ENCODE measurements at regions not wholly inside any gene's neighbourhood (a gene's known extent, or its start where the extent isn't known, plus 50 kb on each side); places are given as distances from the start of the nearest gene placed in this dataset.

GRCh38 chr6:115302731-115303130 is 758.0 kb downstream of the FRK start:
- no peaks in the 10 kb centered on the region for H3K4me1 ChIP-seq (ENCODE audit: insufficient read depth, low read length, severe bottlenecking)
- TF ChIP-seq CTCF (IDR thresholded peaks at IDR 0.05; ENCODE audit: low read length) = no peak
- no peak overlapping the region for H3K9ac ChIP-seq (ENCODE audit: low read length)
- no peaks in the 10 kb centered on the region for H4K20me1 ChIP-seq (ENCODE audit: insufficient read depth, low read length)
- H3K9me2 ChIP-seq (ENCODE audit: low read depth, low read length) = no peaks in the 10 kb centered on the region
- no peak overlapping the region for H2AFZ ChIP-seq (ENCODE audit: low read length)
- no peaks in the 10 kb centered on the region for H3K79me2 ChIP-seq (ENCODE audit: insufficient read depth, low read length)
- H3K36me3 ChIP-seq (ENCODE audit: insufficient read depth, low read length) = no peaks in the 10 kb centered on the region
- no peaks in the 10 kb centered on the region for H3K27me3 ChIP-seq (ENCODE audit: insufficient read depth, low read length)
- no peaks in the 10 kb centered on the region for H3K9me3 ChIP-seq (ENCODE audit: low read length)
- no peak overlapping the region for H3K4me3 ChIP-seq (ENCODE audit: low read depth, low read length, poor library complexity, severe bottlenecking)
- H3K4me2 ChIP-seq (ENCODE audit: low read length) = no peak overlapping the region
- H3F3A ChIP-seq (ENCODE audit: insufficient read depth, low read length) = no peaks in the 10 kb centered on the region
- H3K27ac ChIP-seq (ENCODE audit: low read depth, low read length, poor library complexity, severe bottlenecking) = no peak overlapping the region

GRCh38 chr6:115287467-115287866 is 773.2 kb downstream of the FRK start:
- no peaks in the 10 kb centered on the region for H3K36me3 ChIP-seq (ENCODE audit: insufficient read depth, low read length)
- H3F3A ChIP-seq (ENCODE audit: insufficient read depth, low read length) = no peaks in the 10 kb centered on the region
- H3K27me3 ChIP-seq (ENCODE audit: insufficient read depth, low read length) = no peaks in the 10 kb centered on the region
- no peak overlapping the region for H2AFZ ChIP-seq (ENCODE audit: low read length)
- H3K4me3 ChIP-seq (ENCODE audit: low read depth, low read length, poor library complexity, severe bottlenecking) = no peak overlapping the region
- no peak overlapping the region for H3K9ac ChIP-seq (ENCODE audit: low read length)
- H3K79me2 ChIP-seq (ENCODE audit: insufficient read depth, low read length) = no peaks in the 10 kb centered on the region
- no peaks in the 10 kb centered on the region for H4K20me1 ChIP-seq (ENCODE audit: insufficient read depth, low read length)
- H3K4me1 ChIP-seq (ENCODE audit: insufficient read depth, low read length, severe bottlenecking) = no peaks in the 10 kb centered on the region
- no peak for TF ChIP-seq CTCF (IDR thresholded peaks at IDR 0.05; ENCODE audit: low read length)
- no peak for TF ChIP-seq EZH2 (IDR thresholded peaks at IDR 0.05; ENCODE audit: borderline replicate concordance, low read length)
- H3K9me2 ChIP-seq (ENCODE audit: low read depth, low read length) = no peaks in the 10 kb centered on the region
- no peak overlapping the region for H3K4me2 ChIP-seq (ENCODE audit: low read length)
- no peak overlapping the region for H3K27ac ChIP-seq (ENCODE audit: low read depth, low read length, poor library complexity, severe bottlenecking)
- H3K9me3 ChIP-seq (ENCODE audit: low read length) = no peaks in the 10 kb centered on the region

GRCh38 chr6:115276881-115277565 is 783.7 kb downstream of the FRK start:
- Histone ChIP-seq H3K79me2 (ENCODE audit: insufficient read depth, low read length) (no peaks in the 10 kb centered on the region), H3F3A (ENCODE audit: insufficient read depth, low read length) (no peaks in the 10 kb centered on the region), H3K4me3 (ENCODE audit: low read depth, low read length, poor library complexity, severe bottlenecking) (no peak overlapping the region)

More at GRCh38 chr6:115276881-115277565, 783.7 kb downstream of the FRK start:
- H3K9me3 ChIP-seq (ENCODE audit: low read length) = no peaks in the 10 kb centered on the region
- H3K27ac ChIP-seq (ENCODE audit: low read depth, low read length, poor library complexity, severe bottlenecking) = no peak overlapping the region
- H2AFZ ChIP-seq (ENCODE audit: low read length) = no peak overlapping the region
- no peaks in the 10 kb centered on the region for H3K4me1 ChIP-seq (ENCODE audit: insufficient read depth, low read length, severe bottlenecking)
- no peaks in the 10 kb centered on the region for H3K27me3 ChIP-seq (ENCODE audit: insufficient read depth, low read length)
- H3K36me3 ChIP-seq (ENCODE audit: insufficient read depth, low read length) = no peaks in the 10 kb centered on the region
- H4K20me1 ChIP-seq (ENCODE audit: insufficient read depth, low read length) = no peaks in the 10 kb centered on the region
- no peaks in the 10 kb centered on the region for H3K9me2 ChIP-seq (ENCODE audit: low read depth, low read length)
- TF ChIP-seq CTCF (IDR thresholded peaks at IDR 0.05; ENCODE audit: low read length) = no peak
- TF ChIP-seq EZH2 (IDR thresholded peaks at IDR 0.05; ENCODE audit: borderline replicate concordance, low read length) = no peak
- no peak overlapping the region for H3K9ac ChIP-seq (ENCODE audit: low read length)
- no peak overlapping the region for H3K4me2 ChIP-seq (ENCODE audit: low read length)

All from OCI-LY1 (cell line).